DOHH2 (cell line): ENCODE measurements at regions not wholly inside any gene's neighbourhood (a gene's known extent, or its start where the extent isn't known, plus 50 kb on each side); places are given as distances from the start of the nearest gene placed in this dataset.

Source experiments
- CTCF ChIP-seq: fragments of 200-600 bp; sonication (generic); IDR thresholded peaks from one replicate; pipeline ENCODE4 v1.5.1; 2014; ENCODE audit warnings: antibody characterized with exemption, mild to moderate bottlenecking, low read depth, low read length; ENCODE audit not compliant: poor library complexity, severe bottlenecking
- EZH2phosphoT487 ChIP-seq: fragments of 200-600 bp; sonication (generic); IDR thresholded peaks from 2 replicates; pipeline ENCODE4 v1.6.1; 2017; ENCODE audit warnings: borderline replicate concordance, mild to moderate bottlenecking, antibody characterized with exemption, low read length, moderate library complexity, mixed read lengths

GRCh38 chr3:132857317-132857716 is 135.1 kb upstream of the NPHP3 start:
- no peak for TF ChIP-seq CTCF
- TF ChIP-seq EZH2phosphoT487 = no peak
